ENCODE measurements at regions not wholly inside any gene's neighbourhood (a gene's known extent, or its start where the extent isn't known, plus 50 kb on each side); places are given as distances from the start of the nearest gene placed in this dataset.

DNA sequence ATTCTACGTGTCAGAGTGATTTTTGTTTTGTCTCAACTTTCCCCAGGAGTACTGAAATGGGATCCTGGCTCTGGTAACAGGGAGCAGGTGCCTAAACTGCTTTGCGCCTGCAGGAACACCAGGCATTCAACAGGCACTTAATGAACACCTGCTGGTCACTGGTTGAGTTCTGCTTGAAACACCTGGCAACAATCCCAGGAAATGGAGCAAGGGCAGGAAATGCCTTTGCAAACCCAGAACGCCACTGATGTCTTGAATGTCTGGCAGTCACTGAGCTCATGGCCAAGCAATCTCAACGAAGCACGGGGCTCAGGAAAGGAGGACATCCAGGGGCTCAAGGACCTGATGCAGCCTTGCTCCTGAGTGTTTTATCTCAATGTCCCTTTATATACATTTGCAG is 360.0 kb upstream of the RAB6C start (continued):
- no peak for TF ChIP-seq POLR2B (IDR thresholded peaks at IDR 0.05; ENCODE audit: low read depth, partially characterized antibody)
- no peak for TF ChIP-seq ZNF140 (CRISPR knock-in tag; IDR thresholded peaks at IDR 0.05)
- TF ChIP-seq E2F3 (CRISPR knock-in tag; IDR thresholded peaks at IDR 0.05) = no peak
- no peak for TF ChIP-seq MEF2A (IDR thresholded peaks at IDR 0.05; ENCODE audit: control insufficient read depth, low read depth, low read length)

DNA sequence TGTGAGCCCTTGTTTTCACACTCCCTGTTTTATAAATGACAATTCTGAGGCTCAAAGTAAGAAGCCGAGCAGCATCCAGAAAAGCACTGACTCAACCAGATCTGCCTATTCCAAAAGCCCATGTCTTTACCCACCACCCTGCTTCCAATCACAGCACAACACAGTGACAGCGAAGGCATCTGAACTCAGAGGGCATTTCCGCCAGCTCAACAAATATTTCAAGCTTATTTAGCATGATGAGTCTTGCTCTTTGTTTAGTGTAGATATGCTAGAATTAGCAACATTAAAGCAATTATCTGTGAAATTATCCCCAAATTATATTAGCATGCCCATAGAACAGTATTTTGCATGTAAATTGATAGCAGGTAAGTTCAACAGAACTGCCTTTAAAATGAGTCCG is 359.1 kb upstream of the RAB6C start:
- no TSS peak for BruUV-seq (replicated peaks)
- Histone ChIP-seq H3K27me3 (ENCODE audit: control insufficient read depth in 2 of 2, insufficient read depth in 2 of 2, low read length in 2 of 2) (peaks cover 0 to 25% of the 10 kb centered on the region in 2 experiments; a peak in 4 of 5 replicates), H3K9ac (ENCODE audit: insufficient read depth in 1 of 2, low read depth in 2 of 2, low read length in 2 of 2) (no peak overlapping the region), H3K9me3 (replicated peaks; ENCODE audit: control insufficient read depth, insufficient read depth, low read depth, low read length) (no peaks in the 10 kb centered on the region), H3K9me1 (ENCODE audit: control insufficient read depth, insufficient read depth, low read length) (no peaks in the 10 kb centered on the region), H3K79me2 (ENCODE audit: control insufficient read depth, insufficient read depth, low read length) (no peaks in the 10 kb centered on the region), H3K27ac (ENCODE audit: extremely low read depth, low read depth, low read length) (no peak overlapping the region), H3K36me3 (ENCODE audit: control insufficient read depth, insufficient read depth, low read length) (no peaks in the 10 kb centered on the region), H2AFZ (ENCODE audit: low read depth, low read length) (no peak overlapping the region), H3K4me1 (replicated peaks in 1 of 2; ENCODE audit: control insufficient read depth in 2 of 2, insufficient read depth in 2 of 2, low read length in 2 of 2) (no peaks in the 10 kb centered on the region), H3K4me2 (ENCODE audit: insufficient read depth, low read length) (no peak overlapping the region), H3K4me3 (no peak overlapping the region), H4K20me1 (replicated peaks; ENCODE audit: control insufficient read depth, insufficient read depth, low read length) (no peaks in the 10 kb centered on the region)
- ChIA-PET POLR2A (no interaction called here), CTCF (ENCODE audit: low intra/inter-chr PET ratio) (no interaction called here)
- FAIRE-seq (no peak), DNase-seq (ENCODE audit: extremely low read depth in 1 of 4, low spot score in 3 of 4) (no peak), ATAC-seq (no peak)
- WGBS (ENCODE audit: insufficient coverage, low coverage, missing lambda C conversion rate) = 0% methylated on average over 4 of the region's 4 CpGs
- in situ Hi-C loops (cut with MboI) (no loop called here), intact Hi-C loops (cut with micrococcal nuclease) (no loop called here)
- no peak for TF ChIP-seq CC2D1A (IDR thresholded peaks at IDR 0.05)
- TF ChIP-seq NFRKB (IDR thresholded peaks at IDR 0.05; ENCODE audit: low read depth) = no peak
- no peak for TF ChIP-seq WHSC1 (IDR thresholded peaks at IDR 0.05; ENCODE audit: low read length)
- no peak for TF ChIP-seq GTF2F1 (IDR thresholded peaks at IDR 0.05; ENCODE audit: low read depth, low read length)
- no peak for TF ChIP-seq GABPB2 (CRISPR knock-in tag; conservative IDR thresholded peaks at IDR 0.05)
- no peak for TF ChIP-seq PHF8 (IDR thresholded peaks at IDR 0.05; ENCODE audit: borderline replicate concordance, low read length)
- TF ChIP-seq, protein P1, sequence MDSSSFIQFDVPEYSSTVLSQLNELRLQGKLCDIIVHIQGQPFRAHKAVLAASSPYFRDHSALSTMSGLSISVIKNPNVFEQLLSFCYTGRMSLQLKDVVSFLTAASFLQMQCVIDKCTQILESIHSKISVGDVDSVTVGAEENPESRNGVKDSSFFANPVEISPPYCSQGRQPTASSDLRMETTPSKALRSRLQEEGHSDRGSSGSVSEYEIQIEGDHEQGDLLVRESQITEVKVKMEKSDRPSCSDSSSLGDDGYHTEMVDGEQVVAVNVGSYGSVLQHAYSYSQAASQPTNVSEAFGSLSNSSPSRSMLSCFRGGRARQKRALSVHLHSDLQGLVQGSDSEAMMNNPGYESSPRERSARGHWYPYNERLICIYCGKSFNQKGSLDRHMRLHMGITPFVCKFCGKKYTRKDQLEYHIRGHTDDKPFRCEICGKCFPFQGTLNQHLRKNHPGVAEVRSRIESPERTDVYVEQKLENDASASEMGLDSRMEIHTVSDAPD (CRISPR knock-in tag; IDR thresholded peaks at IDR 0.05) = no peak
- TF ChIP-seq, protein P2, sequence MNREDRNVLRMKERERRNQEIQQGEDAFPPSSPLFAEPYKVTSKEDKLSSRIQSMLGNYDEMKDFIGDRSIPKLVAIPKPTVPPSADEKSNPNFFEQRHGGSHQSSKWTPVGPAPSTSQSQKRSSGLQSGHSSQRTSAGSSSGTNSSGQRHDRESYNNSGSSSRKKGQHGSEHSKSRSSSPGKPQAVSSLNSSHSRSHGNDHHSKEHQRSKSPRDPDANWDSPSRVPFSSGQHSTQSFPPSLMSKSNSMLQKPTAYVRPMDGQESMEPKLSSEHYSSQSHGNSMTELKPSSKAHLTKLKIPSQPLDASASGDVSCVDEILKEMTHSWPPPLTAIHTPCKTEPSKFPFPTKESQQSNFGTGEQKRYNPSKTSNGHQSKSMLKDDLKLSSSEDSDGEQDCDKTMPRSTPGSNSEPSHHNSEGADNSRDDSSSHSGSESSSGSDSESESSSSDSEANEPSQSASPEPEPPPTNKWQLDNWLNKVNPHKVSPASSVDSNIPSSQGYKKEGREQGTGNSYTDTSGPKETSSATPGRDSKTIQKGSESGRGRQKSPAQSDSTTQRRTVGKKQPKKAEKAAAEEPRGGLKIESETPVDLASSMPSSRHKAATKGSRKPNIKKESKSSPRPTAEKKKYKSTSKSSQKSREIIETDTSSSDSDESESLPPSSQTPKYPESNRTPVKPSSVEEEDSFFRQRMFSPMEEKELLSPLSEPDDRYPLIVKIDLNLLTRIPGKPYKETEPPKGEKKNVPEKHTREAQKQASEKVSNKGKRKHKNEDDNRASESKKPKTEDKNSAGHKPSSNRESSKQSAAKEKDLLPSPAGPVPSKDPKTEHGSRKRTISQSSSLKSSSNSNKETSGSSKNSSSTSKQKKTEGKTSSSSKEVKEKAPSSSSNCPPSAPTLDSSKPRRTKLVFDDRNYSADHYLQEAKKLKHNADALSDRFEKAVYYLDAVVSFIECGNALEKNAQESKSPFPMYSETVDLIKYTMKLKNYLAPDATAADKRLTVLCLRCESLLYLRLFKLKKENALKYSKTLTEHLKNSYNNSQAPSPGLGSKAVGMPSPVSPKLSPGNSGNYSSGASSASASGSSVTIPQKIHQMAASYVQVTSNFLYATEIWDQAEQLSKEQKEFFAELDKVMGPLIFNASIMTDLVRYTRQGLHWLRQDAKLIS (CRISPR knock-in tag; IDR thresholded peaks at IDR 0.05) = no peak
- TF ChIP-seq, protein P3, sequence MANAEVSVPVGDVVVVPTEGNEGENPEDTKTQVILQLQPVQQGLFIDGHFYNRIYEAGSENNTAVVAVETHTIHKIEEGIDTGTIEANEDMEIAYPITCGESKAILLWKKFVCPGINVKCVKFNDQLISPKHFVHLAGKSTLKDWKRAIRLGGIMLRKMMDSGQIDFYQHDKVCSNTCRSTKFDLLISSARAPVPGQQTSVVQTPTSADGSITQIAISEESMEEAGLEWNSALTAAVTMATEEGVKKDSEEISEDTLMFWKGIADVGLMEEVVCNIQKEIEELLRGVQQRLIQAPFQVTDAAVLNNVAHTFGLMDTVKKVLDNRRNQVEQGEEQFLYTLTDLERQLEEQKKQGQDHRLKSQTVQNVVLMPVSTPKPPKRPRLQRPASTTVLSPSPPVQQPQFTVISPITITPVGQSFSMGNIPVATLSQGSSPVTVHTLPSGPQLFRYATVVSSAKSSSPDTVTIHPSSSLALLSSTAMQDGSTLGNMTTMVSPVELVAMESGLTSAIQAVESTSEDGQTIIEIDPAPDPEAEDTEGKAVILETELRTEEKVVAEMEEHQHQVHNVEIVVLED (CRISPR knock-in tag; IDR thresholded peaks at IDR 0.05) = no peak
- TF ChIP-seq KDM2B (CRISPR knock-in tag; IDR thresholded peaks at IDR 0.05) = no peak
